K562 (cell line): ENCODE measurements at regions not wholly inside any gene's neighbourhood (a gene's known extent, or its start where the extent isn't known, plus 50 kb on each side); places are given as distances from the start of the nearest gene placed in this dataset.
"Not testable (repeated sequence)": the region's sequence is repeated elsewhere in the genome, so short reads cannot be mapped to it uniquely, and the experiment has no call there.

Experiments used
- CBX5 ChIP-seq: IDR thresholded peaks from 2 replicates; pipeline ENCODE4 v1.6.1; 2014; ENCODE audit warnings: low read depth, borderline replicate concordance
- CTCF ChIP-seq, 3 experiments: IDR thresholded peaks in 2 of 3; conservative IDR thresholded peaks in 1 of 3; 2 replicates each; pipeline ENCODE4 v1.5.1; 2011 to 2012; ENCODE audit warnings: low read length in 3 of 3, mild to moderate bottlenecking in 3 of 3, control low read depth in 2 of 3, improper control_type of control experiment in 1 of 3, inconsistent platforms in 1 of 3, low read depth in 1 of 3, mixed read lengths in 1 of 3, moderate library complexity in 1 of 3; ENCODE audit not compliant: insufficient read depth in 2 of 3
- NFRKB ChIP-seq: fragments of 450-650 bp; IDR thresholded peaks from 2 replicates; pipeline ENCODE4 v1.6.1; 2016; ENCODE audit warnings: low read depth
- POLR2AphosphoS5 ChIP-seq: IDR thresholded peaks from 2 replicates; pipeline ENCODE4 v1.6.1; 2011; ENCODE audit warnings: mild to moderate bottlenecking, low read depth, low read length, moderate library complexity; ENCODE audit not compliant: control insufficient read depth, insufficient read depth
- ZFPM2 ChIP-seq: fragments of 250-450 bp; sonication (Bioruptor Pico); IDR thresholded peaks from 2 replicates; pipeline ENCODE4 v1.5.1; 2022; ENCODE audit warnings: mild to moderate bottlenecking
- ZNF175 ChIP-seq: fragments of 200-800 bp; sonication (Bioruptor generic); IDR thresholded peaks from 2 replicates; pipeline ENCODE4 v1.6.1; 2016; ENCODE audit warnings: low read depth, mild to moderate bottlenecking, missing genetic modification characterization, missing compliant biosample characterization
- ZNF512 ChIP-seq: IDR thresholded peaks from 2 replicates; pipeline ENCODE4 v1.6.1; 2016; ENCODE audit warnings: missing genetic modification characterization, missing compliant biosample characterization
- ZNF583 ChIP-seq: fragments of 250-450 bp; sonication (Bioruptor Pico); IDR thresholded peaks from 2 replicates; pipeline ENCODE4 v1.4.0; 2020
- TF ChIP-seq, protein P1 (sequence below): fragments of 450-650 bp; IDR thresholded peaks from 2 replicates; pipeline ENCODE4 v1.6.1; 2016; ENCODE audit warnings: borderline replicate concordance

GRCh38 chr10:35776557-35776956, 134.5 kb upstream of the FZD8 start:
- TF ChIP-seq CTCF (IDR thresholded peaks at IDR 0.05 in 2 of 3, conservative IDR thresholded peaks at IDR 0.05 in 1 of 3; ENCODE audit: insufficient read depth in 2 of 3, low read depth in 1 of 3, low read length in 3 of 3); ZNF175 (CRISPR knock-in tag); CBX5; ZFPM2; ZNF583; NFRKB; ZNF512 (tag); POLR2AphosphoS5: not testable (repeated sequence)
- TF ChIP-seq, protein P1, sequence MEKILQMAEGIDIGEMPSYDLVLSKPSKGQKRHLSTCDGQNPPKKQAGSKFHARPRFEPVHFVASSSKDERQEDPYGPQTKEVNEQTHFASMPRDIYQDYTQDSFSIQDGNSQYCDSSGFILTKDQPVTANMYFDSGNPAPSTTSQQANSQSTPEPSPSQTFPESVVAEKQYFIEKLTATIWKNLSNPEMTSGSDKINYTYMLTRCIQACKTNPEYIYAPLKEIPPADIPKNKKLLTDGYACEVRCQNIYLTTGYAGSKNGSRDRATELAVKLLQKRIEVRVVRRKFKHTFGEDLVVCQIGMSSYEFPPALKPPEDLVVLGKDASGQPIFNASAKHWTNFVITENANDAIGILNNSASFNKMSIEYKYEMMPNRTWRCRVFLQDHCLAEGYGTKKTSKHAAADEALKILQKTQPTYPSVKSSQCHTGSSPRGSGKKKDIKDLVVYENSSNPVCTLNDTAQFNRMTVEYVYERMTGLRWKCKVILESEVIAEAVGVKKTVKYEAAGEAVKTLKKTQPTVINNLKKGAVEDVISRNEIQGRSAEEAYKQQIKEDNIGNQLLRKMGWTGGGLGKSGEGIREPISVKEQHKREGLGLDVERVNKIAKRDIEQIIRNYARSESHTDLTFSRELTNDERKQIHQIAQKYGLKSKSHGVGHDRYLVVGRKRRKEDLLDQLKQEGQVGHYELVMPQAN: not testable (repeated sequence)
